Neuron (in vitro differentiated cells): ENCODE measurements at regions not wholly inside any gene's neighbourhood (a gene's known extent, or its start where the extent isn't known, plus 50 kb on each side); places are given as distances from the start of the nearest gene placed in this dataset.
"Not testable (repeated sequence)": the region's sequence is repeated elsewhere in the genome, so short reads cannot be mapped to it uniquely, and the experiment has no call there.

Experiments used
- H2AFZ ChIP-seq: one replicate; pipeline ENCODE4 v1.6.1; 2013; ENCODE audit warnings: low read depth, mild to moderate bottlenecking, inconsistent platforms, low read length, moderate library complexity
- H3K27me3 ChIP-seq: one replicate; pipeline ENCODE4 v1.6.1; 2013; ENCODE audit warnings: low read length; ENCODE audit not compliant: insufficient read depth
- H3K36me3 ChIP-seq: one replicate; pipeline ENCODE4 v1.6.1; 2013; ENCODE audit warnings: low read length; ENCODE audit not compliant: insufficient read depth
- H3K4me1 ChIP-seq: one replicate; pipeline ENCODE4 v1.6.1; 2013; ENCODE audit warnings: low read length; ENCODE audit not compliant: insufficient read depth
- H3K4me3 ChIP-seq: 2 replicates; pipeline ENCODE4 v1.5.1; 2013; ENCODE audit warnings: mild to moderate bottlenecking, low read length, moderate library complexity
- H3K9me3 ChIP-seq: one replicate; pipeline ENCODE4 v1.6.1; 2013; ENCODE audit warnings: low read length

DNA sequence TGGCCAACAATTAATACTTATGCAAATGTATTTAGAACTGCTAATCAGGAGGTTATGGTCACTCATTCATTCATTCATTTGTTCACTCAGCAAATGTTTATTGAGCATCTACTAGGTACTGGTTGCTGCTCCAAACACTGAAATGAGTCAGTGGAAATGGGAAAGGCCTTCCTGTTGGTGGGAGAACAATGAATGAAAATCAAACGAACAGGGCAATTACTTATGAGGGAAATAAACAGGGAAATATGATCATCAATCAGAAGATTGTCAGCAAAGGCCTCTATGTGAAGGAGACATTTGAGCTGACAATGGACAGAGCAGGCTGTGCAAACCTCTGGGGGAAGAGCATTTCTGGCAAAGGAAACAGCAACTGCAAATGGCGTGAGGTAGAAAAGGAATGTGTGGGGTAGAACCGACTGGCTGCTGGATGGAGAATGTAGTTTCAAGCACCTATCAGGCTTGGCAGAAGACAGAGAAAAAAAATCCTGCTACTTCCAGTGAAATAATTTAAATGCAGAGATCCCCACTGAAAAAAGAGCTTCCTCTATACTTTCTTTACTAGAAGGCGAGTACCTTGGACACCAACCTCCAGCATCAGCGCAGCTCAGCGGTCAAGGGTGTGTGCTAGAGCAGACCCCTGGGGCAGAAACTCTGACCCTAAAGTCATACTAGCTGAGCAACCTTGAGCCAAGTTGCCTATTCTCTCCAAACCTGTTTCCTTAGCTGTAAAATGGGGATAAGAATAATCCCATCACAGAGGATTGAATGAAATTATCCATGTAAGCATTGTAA lies 108.8 kb upstream of the EEPD1 start:
- Histone ChIP-seq H3K27me3 (no peaks in the 10 kb centered on the region), H3K36me3 (no peaks in the 10 kb centered on the region), H3K4me1 (no peaks in the 10 kb centered on the region), H3K9me3 (no peaks in the 10 kb centered on the region), H2AFZ (no peak overlapping the region), H3K4me3 (no peak overlapping the region)

DNA sequence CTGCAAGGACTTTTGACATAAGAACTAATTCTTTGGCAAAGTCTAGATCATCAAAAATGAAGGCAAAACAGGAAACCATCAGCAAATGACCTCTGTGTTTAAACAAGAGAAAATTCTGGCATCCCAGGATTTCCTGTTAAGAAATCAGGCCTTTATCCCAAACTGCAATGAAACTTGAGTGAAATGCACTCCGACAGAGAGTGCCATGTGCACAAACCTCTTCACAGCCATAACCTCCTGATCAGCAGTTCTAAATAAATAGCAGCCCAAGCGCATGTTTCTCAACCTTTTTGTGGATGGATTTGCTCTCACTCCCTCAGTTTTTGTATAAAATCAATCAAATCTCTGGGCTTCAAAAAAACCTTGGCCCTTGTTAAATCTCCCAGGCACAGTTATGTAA lies 107.7 kb upstream of the EEPD1 start:
- H3K9me3 ChIP-seq, result no peaks in the 10 kb centered on the region
- no peak overlapping the region for H2AFZ ChIP-seq
- H3K36me3 ChIP-seq, result no peaks in the 10 kb centered on the region
- no peak overlapping the region for H3K4me3 ChIP-seq
- no peaks in the 10 kb centered on the region for H3K27me3 ChIP-seq
- peaks cover 6% of the 10 kb centered on the region for H3K4me1 ChIP-seq

DNA sequence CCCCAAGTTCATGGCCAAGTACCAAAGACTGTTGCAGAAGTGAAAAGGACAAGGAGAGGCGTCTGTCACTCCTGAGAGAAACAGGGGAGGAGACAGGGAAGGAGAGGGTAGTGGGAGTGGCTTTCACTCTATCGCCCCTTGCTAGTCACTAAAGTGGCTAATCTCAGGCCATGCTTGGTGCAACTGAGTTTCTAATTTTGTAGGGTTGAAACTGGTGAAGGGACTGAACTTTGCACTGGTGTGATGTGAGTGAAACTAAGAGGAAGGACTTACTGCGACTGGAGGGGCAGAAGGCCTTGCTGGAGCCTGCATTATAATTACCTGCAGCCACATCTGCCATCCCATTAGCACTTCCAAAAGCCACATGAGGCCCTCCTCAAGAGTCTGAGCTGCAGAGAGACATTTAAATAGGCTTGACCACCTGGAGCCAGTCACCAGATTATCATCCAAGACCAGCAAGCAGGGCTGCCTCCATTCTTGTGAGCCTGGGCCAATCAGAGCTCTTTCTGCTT lies 107.2 kb upstream of the EEPD1 start:
- Histone ChIP-seq H3K4me1 (peaks cover 6% of the 10 kb centered on the region), H3K4me3 (no peak overlapping the region), H3K9me3 (no peaks in the 10 kb centered on the region), H3K27me3 (peaks cover 1% of the 10 kb centered on the region), H3K36me3 (no peaks in the 10 kb centered on the region), H2AFZ (no peak overlapping the region)

DNA sequence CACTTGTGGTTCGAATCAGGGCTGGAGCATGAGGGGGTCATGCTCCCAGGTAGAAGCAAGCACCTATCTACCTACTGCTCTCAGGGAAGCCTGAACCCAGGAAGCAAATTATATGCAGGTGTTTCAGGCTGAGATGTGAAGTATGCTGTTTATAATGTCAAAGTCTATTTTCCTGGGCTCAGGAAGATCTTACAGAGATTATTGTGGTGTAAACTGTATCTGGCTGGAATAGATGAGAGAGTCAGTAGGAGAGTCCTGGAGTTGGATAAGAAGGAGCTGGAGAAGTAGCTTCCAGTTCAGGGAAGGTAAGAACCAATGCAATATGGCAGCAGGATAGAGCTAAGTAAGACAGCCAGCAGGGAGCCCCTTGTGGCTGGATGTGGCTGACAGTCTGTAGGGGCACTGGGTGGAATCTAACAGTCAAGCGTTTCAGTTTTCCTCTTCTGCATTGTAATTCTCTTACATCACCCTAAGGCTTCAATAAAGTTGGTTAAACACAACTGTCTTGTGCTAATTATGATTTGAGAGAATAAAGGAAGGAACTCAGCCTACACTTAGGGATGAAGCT lies 105.9 kb upstream of the EEPD1 start:
- H3K36me3 ChIP-seq, result no peaks in the 10 kb centered on the region
- H3K9me3 ChIP-seq, result no peaks in the 10 kb centered on the region
- H3K4me1 ChIP-seq, result peaks cover 6% of the 10 kb centered on the region
- no peak overlapping the region for H2AFZ ChIP-seq
- no peak overlapping the region for H3K4me3 ChIP-seq
- H3K27me3 ChIP-seq, result peaks cover 2% of the 10 kb centered on the region

GRCh38 chr7:36048141-36048901 lies 104.7 kb upstream of the EEPD1 start:
- Histone ChIP-seq H2AFZ (no peak overlapping the region), H3K9me3 (no peaks in the 10 kb centered on the region), H3K4me3 (no peak overlapping the region), H3K27me3 (peaks cover 2% of the 10 kb centered on the region), H3K36me3 (no peaks in the 10 kb centered on the region), H3K4me1 (peaks cover 6% of the 10 kb centered on the region)

GRCh38 chr7:36048902-36049240 lies 104.2 kb upstream of the EEPD1 start:
- no peak overlapping the region for H3K4me3 ChIP-seq
- H3K27me3 ChIP-seq, result peaks cover 4% of the 10 kb centered on the region
- H3K4me1 ChIP-seq, result peaks cover 6% of the 10 kb centered on the region
- no peaks in the 10 kb centered on the region for H3K9me3 ChIP-seq
- no peak overlapping the region for H2AFZ ChIP-seq
- no peaks in the 10 kb centered on the region for H3K36me3 ChIP-seq

GRCh38 chr7:36051501-36051900 lies 101.6 kb upstream of the EEPD1 start:
- H3K9me3 ChIP-seq, result no peaks in the 10 kb centered on the region
- H3K27me3 ChIP-seq, result peaks cover 6% of the 10 kb centered on the region
- no peak overlapping the region for H2AFZ ChIP-seq
- H3K4me3 ChIP-seq, result no peak overlapping the region
- peaks cover 6% of the 10 kb centered on the region for H3K4me1 ChIP-seq
- H3K36me3 ChIP-seq, result no peaks in the 10 kb centered on the region

DNA sequence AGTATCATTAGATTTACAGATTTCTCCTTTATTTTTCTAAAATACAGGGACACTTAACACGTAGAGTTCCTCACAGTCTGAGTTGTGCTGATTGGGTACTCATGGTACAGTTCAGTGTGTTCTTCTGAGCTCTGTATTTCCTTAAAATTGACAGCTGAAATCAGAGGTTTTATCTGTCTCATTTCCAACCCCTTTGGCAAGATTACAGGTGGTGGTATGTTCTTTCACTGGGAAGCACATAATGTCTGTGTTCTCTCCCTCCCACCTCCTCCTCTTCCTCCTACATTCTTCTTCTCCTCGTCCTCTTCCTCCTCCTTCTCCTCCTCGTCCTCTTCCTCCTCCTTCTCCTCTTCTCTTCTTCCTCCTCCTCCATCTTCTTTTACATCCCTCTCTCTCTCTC lies 99.5 kb upstream of the EEPD1 start:
- Histone ChIP-seq H3K9me3 (no peaks in the 10 kb centered on the region), H3K4me1 (peaks cover 6% of the 10 kb centered on the region), H3K27me3 (peaks cover 8% of the 10 kb centered on the region), H3K4me3 (no peak overlapping the region), H2AFZ (no peak overlapping the region), H3K36me3 (no peaks in the 10 kb centered on the region)

DNA sequence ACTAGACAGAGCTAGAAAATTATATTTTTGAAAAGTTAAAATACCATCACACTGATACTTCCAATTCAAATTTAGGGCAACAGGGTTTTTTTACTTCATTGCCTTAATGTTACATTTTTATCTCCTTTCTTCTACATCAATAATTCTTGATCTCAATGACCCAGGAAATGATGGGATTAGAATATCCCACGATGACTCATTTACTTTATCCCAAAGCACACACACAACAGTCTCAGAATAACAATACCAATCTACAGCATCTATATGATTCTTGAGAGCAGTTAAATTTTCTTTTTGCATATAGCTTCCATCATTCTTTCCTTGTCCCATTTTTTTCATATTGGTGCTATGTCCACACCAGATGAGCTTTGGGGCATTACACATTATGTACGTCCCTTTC lies 98.4 kb upstream of the EEPD1 start:
- Histone ChIP-seq H3K27me3 (peaks cover 8% of the 10 kb centered on the region), H3K4me3 (no peak overlapping the region), H3K36me3 (no peaks in the 10 kb centered on the region), H3K4me1 (peaks cover 5% of the 10 kb centered on the region), H2AFZ (no peak overlapping the region), H3K9me3 (no peaks in the 10 kb centered on the region)

GRCh38 chr7:36055207-36055606 lies 97.8 kb upstream of the EEPD1 start:
- Histone ChIP-seq H2AFZ (no peak overlapping the region), H3K4me3 (no peak overlapping the region), H3K36me3 (no peaks in the 10 kb centered on the region)

DNA sequence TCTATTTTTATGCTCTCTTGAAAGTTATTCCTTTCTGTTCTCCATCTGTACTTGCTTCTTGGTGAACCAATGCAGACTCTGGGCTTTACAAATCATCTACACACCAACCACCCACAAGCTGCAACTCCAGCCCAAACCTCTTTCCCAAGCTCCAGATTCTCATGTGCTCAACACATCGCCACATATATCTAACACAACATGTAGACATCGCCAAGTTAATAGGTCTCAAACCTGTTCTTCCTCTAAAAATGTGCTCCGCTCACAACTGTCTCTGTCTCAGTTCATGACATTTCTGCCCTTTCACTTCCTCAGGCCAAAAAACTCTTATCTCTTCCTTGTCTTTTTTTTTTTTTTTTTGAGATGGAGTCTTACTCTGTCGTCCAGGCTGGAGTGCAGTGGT lies 95.7 kb upstream of the EEPD1 start:
- Histone ChIP-seq H3K9me3 (no peaks in the 10 kb centered on the region), H2AFZ (no peak overlapping the region), H3K36me3 (no peaks in the 10 kb centered on the region), H3K27me3 (peaks cover 6% of the 10 kb centered on the region), H3K4me3 (no peak overlapping the region), H3K4me1 (no peaks in the 10 kb centered on the region)

More at GRCh38 chr7:36055207-36055606, 97.8 kb upstream of the EEPD1 start:
- Histone ChIP-seq H3K27me3 (peaks cover 8% of the 10 kb centered on the region), H3K4me1 (no peaks in the 10 kb centered on the region), H3K9me3 (no peaks in the 10 kb centered on the region)

GRCh38 chr7:36058020-36058592 lies 94.9 kb upstream of the EEPD1 start:
- Histone ChIP-seq H3K27me3 (peaks cover 6% of the 10 kb centered on the region), H2AFZ (no peak overlapping the region), H3K4me1 (no peaks in the 10 kb centered on the region), H3K36me3 (no peaks in the 10 kb centered on the region), H3K9me3 (no peaks in the 10 kb centered on the region), H3K4me3 (no peak overlapping the region)

- not testable (repeated sequence) for H3K4me3 ChIP-seq, H3K36me3 ChIP-seq, H3K4me1 ChIP-seq, H3K9me3 ChIP-seq, H2AFZ ChIP-seq, H3K27me3 ChIP-seq
Observed at GRCh38 chr7:36060388-36060787, 92.7 kb upstream of the EEPD1 start.
